BE2C (cell line): ENCODE measurements at regions not wholly inside any gene's neighbourhood (a gene's known extent, or its start where the extent isn't known, plus 50 kb on each side); places are given as distances from the start of the nearest gene placed in this dataset.
"Not testable (repeated sequence)": the region's sequence is repeated elsewhere in the genome, so short reads cannot be mapped to it uniquely, and the experiment has no call there.

Source experiments
- DNase-seq: peaks from one replicate; pipeline ENCODE4 v3.0.0-alpha.2; 2020
- H3K27me3 ChIP-seq: fragments of 250-450 bp; sonication (Bioruptor Pico); 2 replicates; pipeline ENCODE4 v1.5.1; 2020; ENCODE audit warnings: mild to moderate bottlenecking
- H3K36me3 ChIP-seq: fragments of 250-450 bp; sonication (Bioruptor Pico); 2 replicates; pipeline ENCODE4 v1.5.1; 2020; ENCODE audit warnings: mild to moderate bottlenecking
- H3K4me1 ChIP-seq: fragments of 250-450 bp; sonication (Bioruptor Pico); 2 replicates; pipeline ENCODE4 v1.5.1; 2020
- H3K4me3 ChIP-seq: 2 replicates; pipeline ENCODE4 v1.5.1; 2011; ENCODE audit warnings: low read depth, low read length
- H3K9me3 ChIP-seq: fragments of 250-450 bp; sonication (Bioruptor Pico); 2 replicates; pipeline ENCODE4 v1.5.1; 2020
- CTCF ChIP-seq: IDR thresholded peaks from 2 replicates; pipeline ENCODE4 v1.5.1; 2012; ENCODE audit warnings: mild to moderate bottlenecking, low read depth, low read length

DNA sequence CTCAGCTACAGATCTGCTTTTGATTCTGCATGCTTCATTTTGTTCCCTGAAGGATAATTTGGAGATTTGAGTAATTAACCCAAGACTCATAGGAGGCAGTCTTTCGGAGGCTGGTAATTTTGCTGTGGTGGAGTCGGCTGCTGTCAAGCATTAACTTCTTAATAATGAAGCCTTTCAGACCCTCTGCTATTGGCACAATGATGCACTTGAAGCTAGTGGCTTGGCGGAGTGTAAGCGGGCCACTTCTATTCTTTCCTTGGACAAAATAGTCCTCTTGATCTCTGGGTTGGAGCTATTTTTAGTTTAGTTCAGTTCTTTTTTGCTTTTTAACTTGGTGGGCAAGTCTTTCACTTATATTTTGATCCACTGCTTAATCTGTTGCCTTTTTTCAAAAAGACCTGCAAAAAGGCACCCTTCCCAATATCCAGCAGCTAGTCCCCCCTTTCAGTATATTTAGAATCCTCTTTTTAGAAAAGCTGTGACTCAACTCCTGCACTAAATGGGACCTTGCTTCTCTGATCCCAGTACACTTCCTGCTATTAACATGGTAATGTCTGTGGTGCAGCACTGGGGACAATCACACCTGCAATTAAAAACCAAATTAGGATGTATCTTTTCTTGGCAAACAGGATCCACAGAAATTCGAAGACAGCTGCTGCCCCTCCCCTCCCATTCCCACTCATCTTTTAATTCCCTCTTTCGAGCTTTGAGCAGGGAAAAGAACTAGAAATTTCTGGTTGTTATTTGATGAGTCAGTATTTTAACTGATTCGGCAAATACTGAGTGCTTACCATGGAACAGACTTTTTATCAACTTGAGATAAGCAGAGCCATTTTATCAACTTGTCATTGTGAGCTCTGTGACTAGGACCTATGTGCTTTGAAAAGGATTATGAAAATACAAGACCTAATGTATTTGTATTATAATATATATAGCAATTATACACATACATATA, 169.4 kb upstream of the ANKRD55 start:
- H3K4me1 ChIP-seq = peaks cover 18% of the 10 kb centered on the region
- H3K36me3 ChIP-seq = no peaks in the 10 kb centered on the region
- no peaks in the 10 kb centered on the region for H3K9me3 ChIP-seq
- H3K4me3 ChIP-seq = no peak overlapping the region
- DNase-seq = peak; percentile 23
- no peaks in the 10 kb centered on the region for H3K27me3 ChIP-seq
- TF ChIP-seq CTCF = no peak

GRCh38 chr5:56397796-56398195, 164.7 kb upstream of the ANKRD55 start:
- peaks cover 11% of the 10 kb centered on the region for H3K4me1 ChIP-seq
- H3K4me3 ChIP-seq, H3K27me3 ChIP-seq, DNase-seq, H3K36me3 ChIP-seq, H3K9me3 ChIP-seq: not testable (repeated sequence)

- DNase-seq = no peak
- H3K4me1 ChIP-seq = no peaks in the 10 kb centered on the region; the same call in none of the 2 replicates
- H3K27me3 ChIP-seq = no peaks in the 10 kb centered on the region
- no peaks in the 10 kb centered on the region for H3K9me3 ChIP-seq
- no peak overlapping the region for H3K4me3 ChIP-seq
- H3K36me3 ChIP-seq = no peaks in the 10 kb centered on the region
- TF ChIP-seq CTCF = no peak
Observed at GRCh38 chr5:56396634-56397033, 163.5 kb upstream of the ANKRD55 start.

DNA sequence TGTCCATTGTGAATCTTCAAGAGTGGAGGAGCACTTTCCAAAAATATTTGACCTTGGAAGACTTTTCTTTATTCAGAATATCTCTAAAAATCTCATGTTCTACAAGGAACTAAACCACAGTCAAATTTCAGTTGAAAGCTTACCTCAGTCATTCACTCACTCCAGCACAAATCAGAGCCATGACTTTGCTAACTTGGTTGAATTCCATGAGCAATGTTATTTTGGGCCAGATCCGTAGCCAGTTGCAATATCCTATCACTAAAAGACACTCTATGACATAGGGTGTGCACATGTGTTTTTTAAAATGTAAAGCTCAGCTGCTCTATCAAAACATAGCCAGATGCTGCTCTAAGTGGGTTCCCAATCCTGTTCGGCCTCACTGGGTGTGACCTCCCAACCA, 156.1 kb upstream of the ANKRD55 start:
- peaks cover 2% of the 10 kb centered on the region for H3K4me1 ChIP-seq
- TF ChIP-seq CTCF = no peak
- no peaks in the 10 kb centered on the region for H3K36me3 ChIP-seq
- no peak for DNase-seq
- H3K9me3 ChIP-seq = no peaks in the 10 kb centered on the region
- no peak overlapping the region for H3K4me3 ChIP-seq
- no peaks in the 10 kb centered on the region for H3K27me3 ChIP-seq

DNA sequence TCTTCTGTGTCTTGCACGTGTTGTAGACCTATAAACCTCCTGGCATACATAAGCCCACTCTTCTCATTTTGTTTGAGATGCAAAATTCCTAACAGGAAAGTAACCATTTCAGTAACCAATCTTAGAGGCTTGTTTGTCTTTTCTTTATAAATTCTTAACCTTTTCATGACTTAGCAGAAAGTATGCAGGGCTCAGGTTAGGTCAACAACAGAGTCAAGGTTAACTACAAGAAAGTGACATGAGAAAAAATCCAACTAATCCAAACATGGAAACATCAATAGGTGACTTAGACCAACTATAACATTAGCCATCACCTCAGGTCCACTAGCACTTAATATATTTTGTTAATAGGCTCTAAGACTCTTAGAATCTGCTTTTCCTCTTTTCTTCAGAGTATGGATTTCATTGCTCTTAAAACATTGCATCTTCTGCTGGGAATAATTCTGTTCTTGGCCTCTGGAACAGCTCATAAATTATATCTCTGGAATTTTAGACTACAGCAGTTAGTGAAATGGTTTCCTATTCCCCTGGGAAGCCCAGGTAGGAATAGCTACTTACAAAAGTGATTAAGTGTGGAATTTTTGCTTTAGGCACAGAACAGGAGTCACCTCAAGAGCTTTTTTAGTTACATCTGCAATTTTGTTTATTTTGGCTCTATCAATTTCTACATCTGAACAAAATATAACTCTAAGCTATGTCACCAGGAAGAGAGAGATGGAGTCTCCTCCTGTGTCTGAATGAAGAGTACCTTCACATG, 155.3 kb upstream of the ANKRD55 start:
- peaks cover 4% of the 10 kb centered on the region for H3K4me1 ChIP-seq
- no peak for DNase-seq
- H3K36me3 ChIP-seq = no peaks in the 10 kb centered on the region
- no peaks in the 10 kb centered on the region for H3K9me3 ChIP-seq
- H3K27me3 ChIP-seq = no peaks in the 10 kb centered on the region
- no peak overlapping the region for H3K4me3 ChIP-seq
- TF ChIP-seq CTCF = no peak

DNA sequence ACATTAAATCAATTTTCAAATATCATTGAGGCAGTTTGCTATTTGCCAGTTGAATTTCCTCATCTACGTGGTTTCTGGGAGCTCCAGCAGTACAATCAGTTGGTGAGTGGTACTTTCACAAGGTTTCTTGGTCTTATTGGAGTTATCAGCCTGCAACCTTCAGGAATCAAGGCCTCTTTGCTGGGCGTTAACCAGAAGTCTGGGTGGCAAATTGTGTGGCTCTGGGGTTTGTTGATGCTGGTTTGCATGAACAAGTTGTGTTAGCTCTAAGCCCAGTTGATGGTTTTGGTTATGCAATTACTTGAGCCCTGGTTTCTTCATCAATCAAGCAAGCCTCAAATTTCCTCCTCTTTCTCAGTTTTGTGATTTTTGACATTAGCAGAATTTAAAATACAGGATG, 152.9 kb upstream of the ANKRD55 start:
- DNase-seq = no peak
- H3K36me3 ChIP-seq = no peaks in the 10 kb centered on the region
- no peak for TF ChIP-seq CTCF
- no peaks in the 10 kb centered on the region for H3K27me3 ChIP-seq
- peaks cover 4% of the 10 kb centered on the region for H3K4me1 ChIP-seq
- no peaks in the 10 kb centered on the region for H3K9me3 ChIP-seq
- no peak overlapping the region for H3K4me3 ChIP-seq
